Hematopoietic multipotent progenitor cell treated with erythropoietin and hydrocortisone succinate and interleukin-3 and kit ligand, for 4 days (in vitro differentiated cells): ENCODE measurements at regions not wholly inside any gene's neighbourhood (a gene's known extent, or its start where the extent isn't known, plus 50 kb on each side); places are given as distances from the start of the nearest gene placed in this dataset.

ENCODE experiments used
- DNase-seq: peaks from one replicate; pipeline ENCODE4 v3.0.0-alpha.2; 2015

GRCh38 chr4:184575306-184575705 lies 73.9 kb downstream of the CASP3 start:
- DNase-seq: peak; percentile 58

- no peak for DNase-seq
Measured at GRCh38 chr4:184574861-184575260, 74.4 kb downstream of the CASP3 start.

- DNase-seq: no peak
Measured at GRCh38 chr4:184573701-184574100, 75.5 kb downstream of the CASP3 start.

GRCh38 chr4:184568770-184569169 lies 80.5 kb downstream of the CASP3 start:
- peak; percentile 15 for DNase-seq

- no peak for DNase-seq
Measured at GRCh38 chr4:184563621-184564020, 85.6 kb downstream of the CASP3 start.

GRCh38 chr4:184558996-184559395 lies 84.6 kb upstream of the IRF2 start:
- DNase-seq: no peak

- no peak for DNase-seq
Measured at GRCh38 chr4:184553891-184554290, 79.5 kb upstream of the IRF2 start.

GRCh38 chr4:184550476-184550875 lies 76.1 kb upstream of the IRF2 start:
- no peak for DNase-seq

GRCh38 chr4:184548648-184549341 lies 74.4 kb upstream of the IRF2 start:
- DNase-seq: no peak

GRCh38 chr4:184548316-184548647 lies 73.9 kb upstream of the IRF2 start:
- DNase-seq: peak; percentile 33

- peak; percentile 48 for DNase-seq
Measured at GRCh38 chr4:184544788-184545409, 70.5 kb upstream of the IRF2 start.

GRCh38 chr4:184541907-184542306 lies 67.6 kb upstream of the IRF2 start:
- no peak for DNase-seq

GRCh38 chr4:184540307-184540706 lies 66.0 kb upstream of the IRF2 start:
- DNase-seq: no peak

- DNase-seq: peak; percentile 97
Measured at GRCh38 chr4:184538023-184538599, 63.8 kb upstream of the IRF2 start.

- peak; percentile 97 for DNase-seq
Measured at GRCh38 chr4:184537269-184538022, 63.1 kb upstream of the IRF2 start.

GRCh38 chr4:184536881-184537248 lies 62.5 kb upstream of the IRF2 start:
- peak; percentile 42 for DNase-seq

- no peak for DNase-seq
Measured at GRCh38 chr4:184536065-184536880, 61.9 kb upstream of the IRF2 start.

- peak; percentile 85 for DNase-seq
Measured at GRCh38 chr4:184534511-184535391, 60.4 kb upstream of the IRF2 start.

GRCh38 chr4:184533908-184534307 lies 59.6 kb upstream of the IRF2 start:
- no peak for DNase-seq

- DNase-seq: no peak
Measured at GRCh38 chr4:184531008-184531407, 56.7 kb upstream of the IRF2 start.

- DNase-seq: no peak
Measured at GRCh38 chr4:184529283-184529682, 54.9 kb upstream of the IRF2 start.

- no peak for DNase-seq
Measured at GRCh38 chr4:184528713-184529112, 54.4 kb upstream of the IRF2 start.
